Suprapubic skin (tissue), 3 donors: ENCODE measurements at regions not wholly inside any gene's neighbourhood (a gene's known extent, or its start where the extent isn't known, plus 50 kb on each side); places are given as distances from the start of the nearest gene placed in this dataset.

Source experiments
- EP300 ChIP-seq: sonication (generic); formaldehyde crosslinking; IDR thresholded peaks from one replicate; pipeline ENCODE4 v1.6.1; 2017; ENCODE audit warnings: antibody characterized with exemption
- POLR2A ChIP-seq, 2 donors: fragments of 450-650 bp; IDR thresholded peaks; one replicate each; pipeline ENCODE4 v1.6.1; 2017; ENCODE audit warnings: antibody characterized with exemption in 2 of 2, mild to moderate bottlenecking in 2 of 2, moderate library complexity in 2 of 2
- TF ChIP-seq, protein P1 (sequence below), 2 donors: fragments of 200-600 bp in 1 of 2; fragments of 450-650 bp in 1 of 2; sonication (generic) in 1 of 2; IDR thresholded peaks; one replicate each; pipeline ENCODE4 v1.5.1; 2016 to 2019; ENCODE audit warnings: antibody characterized with exemption in 2 of 2, mild to moderate bottlenecking in 1 of 2, moderate library complexity in 1 of 2

DNA sequence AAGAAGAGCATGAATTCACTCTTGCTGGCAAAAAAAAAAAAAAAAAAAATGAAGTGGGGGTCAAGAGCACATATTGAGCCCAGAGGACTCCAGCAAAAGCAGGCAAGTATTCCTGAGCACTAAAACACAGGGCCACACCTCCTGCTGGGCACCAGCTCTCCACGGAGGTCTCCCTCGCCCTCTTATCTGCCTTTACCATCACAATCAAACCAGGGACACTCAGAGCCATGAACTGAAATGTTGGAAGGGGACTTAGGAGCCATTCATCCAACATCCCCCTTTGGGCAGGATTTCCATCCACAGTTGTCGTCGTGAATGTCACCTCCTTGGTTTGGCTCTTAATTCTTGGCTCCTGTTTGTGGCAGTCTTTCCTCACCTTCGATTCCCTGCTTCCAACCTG lies 89.8 kb upstream of the GNAO1 start:
- no peak for TF ChIP-seq EP300
- TF ChIP-seq, protein P1, sequence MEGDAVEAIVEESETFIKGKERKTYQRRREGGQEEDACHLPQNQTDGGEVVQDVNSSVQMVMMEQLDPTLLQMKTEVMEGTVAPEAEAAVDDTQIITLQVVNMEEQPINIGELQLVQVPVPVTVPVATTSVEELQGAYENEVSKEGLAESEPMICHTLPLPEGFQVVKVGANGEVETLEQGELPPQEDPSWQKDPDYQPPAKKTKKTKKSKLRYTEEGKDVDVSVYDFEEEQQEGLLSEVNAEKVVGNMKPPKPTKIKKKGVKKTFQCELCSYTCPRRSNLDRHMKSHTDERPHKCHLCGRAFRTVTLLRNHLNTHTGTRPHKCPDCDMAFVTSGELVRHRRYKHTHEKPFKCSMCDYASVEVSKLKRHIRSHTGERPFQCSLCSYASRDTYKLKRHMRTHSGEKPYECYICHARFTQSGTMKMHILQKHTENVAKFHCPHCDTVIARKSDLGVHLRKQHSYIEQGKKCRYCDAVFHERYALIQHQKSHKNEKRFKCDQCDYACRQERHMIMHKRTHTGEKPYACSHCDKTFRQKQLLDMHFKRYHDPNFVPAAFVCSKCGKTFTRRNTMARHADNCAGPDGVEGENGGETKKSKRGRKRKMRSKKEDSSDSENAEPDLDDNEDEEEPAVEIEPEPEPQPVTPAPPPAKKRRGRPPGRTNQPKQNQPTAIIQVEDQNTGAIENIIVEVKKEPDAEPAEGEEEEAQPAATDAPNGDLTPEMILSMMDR (IDR thresholded peaks at IDR 0.05) = no peak
- no peak for TF ChIP-seq POLR2A (IDR thresholded peaks at IDR 0.05)
